Large intestine (tissue), 3 donors: ENCODE measurements at regions not wholly inside any gene's neighbourhood (a gene's known extent, or its start where the extent isn't known, plus 50 kb on each side); places are given as distances from the start of the nearest gene placed in this dataset.
A peak's percentile ranks its signal among the peaks of the same experiment; 100 is the strongest.

Experiments
- DNase-seq, 2 donors: peaks; one replicate each; pipeline versions ENCODE4 v3.0.0 to v3.0.0-alpha.2; 2013
- H3K27ac ChIP-seq: one replicate; pipeline ENCODE4 v1.5.1; 2013; ENCODE audit warnings: low read length
- H3K27me3 ChIP-seq: 2 replicates; pipeline ENCODE4 v1.6.1; 2013; ENCODE audit warnings: low read length; ENCODE audit not compliant: control insufficient read depth, insufficient read depth
- H3K36me3 ChIP-seq: 2 replicates; pipeline ENCODE4 v1.6.1; 2013; ENCODE audit warnings: low read length; ENCODE audit not compliant: control insufficient read depth, insufficient read depth
- H3K4me1 ChIP-seq: one replicate; pipeline ENCODE4 v1.6.1; 2013; ENCODE audit warnings: low read length; ENCODE audit not compliant: control insufficient read depth, insufficient read depth
- H3K4me3 ChIP-seq: one replicate; pipeline ENCODE4 v1.5.1; 2013; ENCODE audit warnings: low read length
- H3K9me3 ChIP-seq: one replicate; pipeline ENCODE4 v1.6.1; 2013; ENCODE audit warnings: mild to moderate bottlenecking, low read depth, low read length, moderate library complexity; ENCODE audit not compliant: control insufficient read depth
- WGBS: methylation state at CpG from one replicate; pipeline ENCODE4 v1.1.5; 2013; ENCODE audit warnings: low lambda C conversion rate; ENCODE audit not compliant: insufficient coverage; 5-methylcytosine and 5-hydroxymethylcytosine counted together

- no peaks in the 10 kb centered on the region for H3K9me3 ChIP-seq
- no CpG with 5 or more reads among the region's 1 CpG for WGBS
- DNase-seq, result no peak
- no peaks in the 10 kb centered on the region for H3K36me3 ChIP-seq
- no peak overlapping the region for H3K27ac ChIP-seq
- H3K4me3 ChIP-seq, result no peak overlapping the region
- H3K4me1 ChIP-seq, result peaks cover 6% of the 10 kb centered on the region
- no peaks in the 10 kb centered on the region for H3K27me3 ChIP-seq
Observed at GRCh38 chrX:109826954-109827708, 94.1 kb upstream of the ACSL4 start.

- WGBS, result no CpG with 5 or more reads among the region's 4 CpGs
- H3K4me3 ChIP-seq, result no peak overlapping the region
- no peaks in the 10 kb centered on the region for H3K9me3 ChIP-seq
- no peaks in the 10 kb centered on the region for H3K27me3 ChIP-seq
- H3K36me3 ChIP-seq, result no peaks in the 10 kb centered on the region
- no peak for DNase-seq
- no peak overlapping the region for H3K27ac ChIP-seq
- H3K4me1 ChIP-seq, result peaks cover 6% of the 10 kb centered on the region
Observed at GRCh38 chrX:109827772-109828171, 94.7 kb upstream of the ACSL4 start.

GRCh38 chrX:109830157-109830703, 97.2 kb upstream of the ACSL4 start:
- Histone ChIP-seq H3K4me1 (peaks cover 6% of the 10 kb centered on the region), H3K36me3 (no peaks in the 10 kb centered on the region), H3K27me3 (no peaks in the 10 kb centered on the region), H3K27ac (peak overlapping the region; percentile 60), H3K4me3 (no peak overlapping the region), H3K9me3 (no peaks in the 10 kb centered on the region)
- DNase-seq, result no peak
- no CpG with 5 or more reads among the region's 3 CpGs for WGBS

GRCh38 chrX:109830704-109831206, 97.7 kb upstream of the ACSL4 start:
- no CpG with 5 or more reads among the region's 3 CpGs for WGBS
- Histone ChIP-seq H3K9me3 (no peaks in the 10 kb centered on the region), H3K27ac (peak overlapping the region; percentile 60), H3K4me3 (no peak overlapping the region), H3K36me3 (no peaks in the 10 kb centered on the region), H3K4me1 (peaks cover 6% of the 10 kb centered on the region), H3K27me3 (no peaks in the 10 kb centered on the region)
- peak; percentile 26 to 72 for DNase-seq

- Histone ChIP-seq H3K36me3 (no peaks in the 10 kb centered on the region), H3K27ac (peak overlapping the region; percentile 59), H3K4me3 (no peak overlapping the region), H3K4me1 (peaks cover 6% of the 10 kb centered on the region), H3K9me3 (no peaks in the 10 kb centered on the region), H3K27me3 (no peaks in the 10 kb centered on the region)
- DNase-seq, result peak in 1 of 2 donors; percentile 38
- no CpG with 5 or more reads among the region's 6 CpGs for WGBS
Observed at GRCh38 chrX:109831326-109831985, 98.4 kb upstream of the ACSL4 start.

GRCh38 chrX:109839694-109840567, 106.9 kb upstream of the ACSL4 start:
- no peaks in the 10 kb centered on the region for H3K9me3 ChIP-seq
- no peak overlapping the region for H3K27ac ChIP-seq
- H3K4me1 ChIP-seq, result peaks cover 10% of the 10 kb centered on the region
- H3K4me3 ChIP-seq, result no peak overlapping the region
- WGBS, result no CpG with 5 or more reads among the region's 13 CpGs
- no peak for DNase-seq
- H3K36me3 ChIP-seq, result no peaks in the 10 kb centered on the region
- H3K27me3 ChIP-seq, result no peaks in the 10 kb centered on the region

GRCh38 chrX:109840585-109840984, 107.5 kb upstream of the ACSL4 start:
- no peaks in the 10 kb centered on the region for H3K9me3 ChIP-seq
- no peak for DNase-seq
- H3K4me3 ChIP-seq, result no peak overlapping the region
- H3K27me3 ChIP-seq, result no peaks in the 10 kb centered on the region
- H3K27ac ChIP-seq, result no peak overlapping the region
- WGBS, result no CpG with 5 or more reads among the region's 3 CpGs
- H3K4me1 ChIP-seq, result peaks cover 10% of the 10 kb centered on the region
- no peaks in the 10 kb centered on the region for H3K36me3 ChIP-seq

GRCh38 chrX:109841257-109841656, 108.2 kb upstream of the ACSL4 start:
- Histone ChIP-seq H3K36me3 (no peaks in the 10 kb centered on the region), H3K27ac (no peak overlapping the region), H3K4me3 (no peak overlapping the region), H3K4me1 (peaks cover 10% of the 10 kb centered on the region), H3K27me3 (no peaks in the 10 kb centered on the region), H3K9me3 (no peaks in the 10 kb centered on the region)
- no CpG with 5 or more reads among the region's 4 CpGs for WGBS
- DNase-seq, result no peak

GRCh38 chrX:109841869-109842579, 109.0 kb upstream of the ACSL4 start:
- no peaks in the 10 kb centered on the region for H3K36me3 ChIP-seq
- no peak overlapping the region for H3K4me3 ChIP-seq
- H3K27ac ChIP-seq, result no peak overlapping the region
- peaks cover 10% of the 10 kb centered on the region for H3K4me1 ChIP-seq
- H3K9me3 ChIP-seq, result no peaks in the 10 kb centered on the region
- no peak for DNase-seq
- H3K27me3 ChIP-seq, result no peaks in the 10 kb centered on the region
- WGBS, result no CpG with 5 or more reads among the region's 4 CpGs
